ENCODE measurements at regions not wholly inside any gene's neighbourhood (a gene's known extent, or its start where the extent isn't known, plus 50 kb on each side); places are given as distances from the start of the nearest gene placed in this dataset.
A peak's percentile ranks its signal among the peaks of the same experiment; 100 is the strongest.
"Not testable (repeated sequence)": the region's sequence is repeated elsewhere in the genome, so short reads cannot be mapped to it uniquely, and the experiment has no call there.

DNA sequence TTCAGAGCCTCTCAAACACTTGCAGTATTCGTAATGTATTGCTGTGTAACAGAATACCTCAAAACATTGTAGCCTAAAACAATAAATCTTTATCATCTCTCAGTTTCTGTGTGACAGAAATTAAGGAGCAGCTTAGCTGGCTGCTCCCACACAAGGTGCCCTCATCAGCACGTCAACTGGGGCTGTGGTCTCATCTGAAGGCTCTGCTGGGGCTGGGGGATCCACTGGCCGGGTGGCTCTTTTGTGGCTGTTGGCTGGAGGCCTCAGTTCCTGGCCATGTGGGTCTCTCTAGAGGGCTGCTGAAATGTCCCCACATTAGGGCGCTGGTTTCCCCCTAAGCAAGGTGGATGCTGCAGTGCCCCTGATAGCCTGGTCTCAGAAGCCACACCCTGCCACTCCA lies 113.4 kb upstream of the CIBAR2 start:
- H3K4me3 ChIP-seq (ENCODE audit: low read length), result no peak overlapping the region
- TF ChIP-seq, protein P1, sequence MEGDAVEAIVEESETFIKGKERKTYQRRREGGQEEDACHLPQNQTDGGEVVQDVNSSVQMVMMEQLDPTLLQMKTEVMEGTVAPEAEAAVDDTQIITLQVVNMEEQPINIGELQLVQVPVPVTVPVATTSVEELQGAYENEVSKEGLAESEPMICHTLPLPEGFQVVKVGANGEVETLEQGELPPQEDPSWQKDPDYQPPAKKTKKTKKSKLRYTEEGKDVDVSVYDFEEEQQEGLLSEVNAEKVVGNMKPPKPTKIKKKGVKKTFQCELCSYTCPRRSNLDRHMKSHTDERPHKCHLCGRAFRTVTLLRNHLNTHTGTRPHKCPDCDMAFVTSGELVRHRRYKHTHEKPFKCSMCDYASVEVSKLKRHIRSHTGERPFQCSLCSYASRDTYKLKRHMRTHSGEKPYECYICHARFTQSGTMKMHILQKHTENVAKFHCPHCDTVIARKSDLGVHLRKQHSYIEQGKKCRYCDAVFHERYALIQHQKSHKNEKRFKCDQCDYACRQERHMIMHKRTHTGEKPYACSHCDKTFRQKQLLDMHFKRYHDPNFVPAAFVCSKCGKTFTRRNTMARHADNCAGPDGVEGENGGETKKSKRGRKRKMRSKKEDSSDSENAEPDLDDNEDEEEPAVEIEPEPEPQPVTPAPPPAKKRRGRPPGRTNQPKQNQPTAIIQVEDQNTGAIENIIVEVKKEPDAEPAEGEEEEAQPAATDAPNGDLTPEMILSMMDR (conservative IDR thresholded peaks at IDR 0.05; ENCODE audit: low read depth, low read length), result no peak
- DNase-seq (ENCODE audit: low read depth), result no peak

DNA sequence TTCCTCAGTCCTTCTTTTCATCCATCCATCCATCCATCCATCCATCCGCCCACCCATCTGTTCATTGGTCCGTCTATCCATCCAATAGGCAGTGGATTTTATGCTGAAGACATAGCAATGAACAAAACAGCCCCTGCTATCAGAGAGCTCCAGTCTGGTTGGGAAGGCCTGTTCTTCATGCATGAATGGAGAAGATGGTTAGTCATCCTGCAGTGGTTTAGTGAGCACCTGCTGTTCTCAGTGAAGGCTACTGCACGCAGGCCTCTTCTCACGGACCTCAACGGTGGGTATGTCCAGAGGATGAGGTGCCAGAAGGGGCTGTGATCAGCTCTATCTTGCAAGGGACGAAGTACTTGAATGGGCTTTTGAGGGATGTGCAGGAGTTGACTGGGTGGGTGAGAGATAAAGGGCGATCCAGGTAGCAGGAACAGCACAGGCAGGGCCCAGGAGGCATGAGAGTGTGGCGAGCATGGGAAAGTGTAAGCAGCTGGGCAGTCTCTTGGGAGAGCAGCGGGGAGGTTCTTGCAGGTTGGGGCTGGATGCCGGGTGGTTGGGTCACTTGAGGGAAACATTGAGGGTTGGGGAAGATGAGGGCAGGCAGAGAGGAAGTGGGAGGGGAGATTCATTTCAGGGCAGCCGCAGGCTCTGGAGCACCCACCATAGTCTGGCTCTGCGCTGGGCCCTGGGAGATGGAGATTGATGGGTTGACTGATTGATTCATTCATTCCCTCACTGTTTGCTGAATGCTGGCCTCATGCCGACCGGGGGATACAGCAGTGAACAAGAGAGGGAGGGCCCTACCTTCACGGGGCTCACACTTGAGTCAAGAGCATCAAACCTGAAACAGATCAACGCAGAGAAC lies 115.0 kb upstream of the CIBAR2 start:
- H3K4me3 ChIP-seq (ENCODE audit: low read length), result no peak overlapping the region
- DNase-seq (ENCODE audit: low read depth), result no peak
- TF ChIP-seq, protein P1 (conservative IDR thresholded peaks at IDR 0.05; ENCODE audit: low read depth, low read length), result no peak

DNA sequence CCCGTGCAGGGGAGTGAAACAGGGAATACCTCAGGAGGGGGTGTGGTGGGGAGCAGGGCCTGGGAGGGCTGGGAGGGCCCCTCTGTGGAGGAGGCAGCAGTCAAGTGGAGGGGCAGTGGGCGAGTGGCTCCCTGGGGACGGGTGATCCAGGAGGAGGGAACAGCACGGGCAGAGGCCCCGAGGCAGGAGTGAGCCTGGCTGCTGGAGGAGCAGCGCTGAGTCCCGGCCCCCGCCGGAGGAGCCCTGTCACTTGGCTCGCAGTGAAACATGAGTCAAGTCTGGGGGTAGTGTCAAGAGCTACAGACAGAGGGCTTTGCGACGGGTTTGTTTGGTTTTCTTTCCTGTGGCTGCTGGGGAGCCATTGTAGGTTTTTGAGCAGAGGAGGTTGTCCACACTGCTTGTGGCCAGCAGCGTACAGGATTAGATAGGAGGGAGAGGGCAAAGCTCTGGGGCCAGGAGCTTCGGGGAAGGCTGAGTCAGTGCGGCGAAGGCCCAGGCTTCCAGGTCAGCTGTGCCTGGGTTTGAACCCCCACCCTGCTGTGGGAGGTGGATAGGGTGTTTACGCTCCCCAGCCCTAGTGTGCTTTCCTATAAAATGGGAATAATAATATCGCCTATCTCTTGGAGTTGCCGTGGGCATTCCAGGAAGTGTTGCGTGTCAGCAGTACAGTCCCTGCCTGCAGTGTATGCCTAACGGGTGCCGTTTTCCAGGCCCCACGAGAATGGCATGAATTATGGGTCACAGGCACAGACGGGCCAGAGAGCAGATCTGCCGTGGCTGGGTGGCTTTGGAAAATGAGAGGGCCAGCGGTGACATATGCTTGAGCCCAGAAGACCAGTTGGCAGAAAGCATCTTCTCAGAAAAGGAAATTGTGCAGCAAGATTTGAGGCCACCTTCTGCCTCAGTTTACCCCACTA lies 115.9 kb upstream of the CIBAR2 start:
- H3K4me3 ChIP-seq (ENCODE audit: low read length), result no peak overlapping the region
- DNase-seq (ENCODE audit: low read depth), result no peak

DNA sequence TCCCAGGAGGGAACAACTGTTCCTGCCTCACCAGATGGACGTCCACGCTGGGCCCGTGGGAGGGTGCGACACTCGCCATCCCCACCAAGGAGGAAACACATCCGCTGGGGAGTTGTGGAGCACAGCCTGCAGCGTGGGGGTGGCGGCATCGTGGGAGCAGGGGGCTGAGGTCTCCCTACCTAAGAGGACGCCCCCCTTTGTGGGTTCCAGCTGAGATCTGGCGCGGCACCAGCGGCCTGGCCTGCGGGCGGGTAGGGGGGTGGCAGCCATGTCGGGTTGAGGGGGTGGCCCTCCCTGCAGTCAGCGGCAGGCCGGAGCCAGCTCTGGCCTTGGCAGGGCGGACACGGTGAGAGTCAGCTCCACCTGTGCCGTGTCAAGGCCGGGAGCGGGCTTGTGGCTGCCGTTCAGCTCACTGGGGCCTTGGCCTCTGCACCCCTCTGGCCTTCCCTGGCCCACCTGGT lies 116.7 kb upstream of the CIBAR2 start:
- TF ChIP-seq, protein P1 (conservative IDR thresholded peaks at IDR 0.05; ENCODE audit: low read depth, low read length), result no peak
- H3K4me3 ChIP-seq (ENCODE audit: low read length), result no peak overlapping the region
- no peak for DNase-seq (ENCODE audit: low read depth)

More for the DNA sequence above, 115.9 kb upstream of the CIBAR2 start:
- TF ChIP-seq, protein P1 (conservative IDR thresholded peaks at IDR 0.05; ENCODE audit: low read depth, low read length), result peak; percentile 22

DNA sequence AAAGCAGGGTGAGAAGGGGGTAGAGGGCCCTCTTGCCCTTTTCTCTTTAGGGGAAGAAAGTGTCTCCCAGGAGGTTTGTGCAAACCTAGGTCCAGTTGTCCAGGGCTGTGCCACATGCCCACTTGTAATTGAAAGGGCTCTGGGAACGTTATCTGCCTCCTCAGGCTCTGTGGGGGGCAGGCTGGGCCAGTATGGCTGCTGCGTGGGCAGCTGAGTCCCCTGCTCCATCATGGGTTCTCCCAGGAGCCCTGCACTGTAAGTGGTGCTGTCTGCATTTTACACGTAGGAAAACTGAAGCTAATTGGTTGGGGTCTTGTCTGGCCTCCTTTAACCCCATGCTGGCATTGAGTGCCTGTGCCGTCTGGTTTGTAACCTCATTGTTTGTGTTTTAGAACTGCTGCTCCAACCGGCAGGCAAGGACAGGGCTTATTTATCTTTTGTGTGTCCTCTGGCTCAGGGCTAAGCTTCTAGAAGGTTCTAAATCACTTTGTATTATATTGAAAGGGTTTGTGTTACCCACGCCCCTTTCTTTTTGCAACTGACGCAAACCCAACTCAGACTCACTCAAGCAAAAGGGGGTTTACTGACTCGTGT lies 117.7 kb upstream of the CIBAR2 start:
- DNase-seq (ENCODE audit: low read depth), result no peak
- TF ChIP-seq, protein P1 (conservative IDR thresholded peaks at IDR 0.05; ENCODE audit: low read depth, low read length), result no peak
- H3K4me3 ChIP-seq (ENCODE audit: low read length), result no peak overlapping the region

DNA sequence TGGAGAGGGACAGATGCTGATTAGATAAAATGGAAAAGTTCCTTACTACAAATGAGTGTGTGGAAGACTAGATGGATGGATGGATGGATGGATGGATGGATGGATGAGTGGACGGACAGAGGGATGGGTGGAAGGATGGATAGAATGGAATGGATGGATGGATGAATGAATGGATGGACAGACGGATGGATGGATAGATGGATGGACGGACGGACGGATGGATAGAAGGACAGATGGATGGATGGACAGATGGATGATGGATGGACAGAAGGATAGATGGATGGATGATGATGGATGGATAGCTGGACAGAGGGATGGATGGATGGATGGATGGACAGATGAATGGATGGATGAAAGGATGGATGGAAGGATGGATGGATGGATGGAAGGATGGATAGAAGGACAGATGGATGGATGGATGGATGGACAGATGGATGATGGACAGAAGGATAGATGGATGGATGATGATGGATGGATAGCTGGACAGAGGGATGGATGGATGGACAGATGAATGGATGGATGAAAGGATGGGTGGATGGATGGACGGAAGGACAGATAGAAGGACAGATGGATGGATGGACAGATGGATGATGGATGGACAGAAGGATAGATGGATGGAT lies 118.6 kb upstream of the CIBAR2 start:
- H3K4me3 ChIP-seq (ENCODE audit: low read length); DNase-seq (ENCODE audit: low read depth): not testable (repeated sequence)

DNA sequence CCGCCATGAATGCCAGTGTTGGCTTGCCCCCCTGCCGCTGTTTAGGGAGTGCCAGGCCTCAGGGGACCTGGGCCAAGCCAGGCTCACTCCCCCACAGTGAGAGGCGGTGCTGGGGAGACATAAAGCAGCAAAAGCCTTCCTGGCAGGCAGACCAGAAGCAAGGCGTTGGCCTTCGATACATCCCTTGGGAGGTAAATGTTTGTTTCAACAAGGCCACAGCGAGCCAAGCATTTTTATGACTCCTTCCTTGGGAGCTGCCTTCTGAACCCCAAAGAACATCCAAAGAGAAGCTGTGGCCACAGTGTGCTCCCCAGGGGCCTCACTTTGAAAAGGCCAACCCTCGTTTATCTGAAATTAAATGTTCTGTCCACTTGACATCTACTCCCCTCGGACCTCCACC lies 119.7 kb upstream of the CIBAR2 start:
- TF ChIP-seq, protein P1 (conservative IDR thresholded peaks at IDR 0.05; ENCODE audit: low read depth, low read length), result no peak
- H3K4me3 ChIP-seq (ENCODE audit: low read length), result no peak overlapping the region
- no peak for DNase-seq (ENCODE audit: low read depth)
